Erythroblast (primary cell): ENCODE measurements at regions not wholly inside any gene's neighbourhood (a gene's known extent, or its start where the extent isn't known, plus 50 kb on each side); places are given as distances from the start of the nearest gene placed in this dataset.

Experiments used
- GATA1 ChIP-seq: IDR thresholded peaks from 2 replicates; pipeline ENCODE4 v1.6.1; 2011; ENCODE audit warnings: low read depth, mild to moderate bottlenecking, control low read depth, low read length, moderate library complexity
- POLR2A ChIP-seq: IDR thresholded peaks from 2 replicates; pipeline ENCODE4 v1.6.1; 2011; ENCODE audit warnings: mild to moderate bottlenecking, low read length

- TF ChIP-seq POLR2A (no peak), GATA1 (no peak)
Observed at GRCh38 chr3:94394885-94395284, 332.0 kb downstream of the NSUN3 start.
